GM19351 (cell line): ENCODE measurements at regions not wholly inside any gene's neighbourhood (a gene's known extent, or its start where the extent isn't known, plus 50 kb on each side); places are given as distances from the start of the nearest gene placed in this dataset.

Source experiments
- ATAC-seq: cut with Tn5 transposase; IDR thresholded peaks from one replicate; pipeline ENCODE4 v1.9.1; 2021; ENCODE audit warnings: mild to moderate bottlenecking, moderate library complexity; ENCODE audit not compliant: unreplicated experiment

DNA sequence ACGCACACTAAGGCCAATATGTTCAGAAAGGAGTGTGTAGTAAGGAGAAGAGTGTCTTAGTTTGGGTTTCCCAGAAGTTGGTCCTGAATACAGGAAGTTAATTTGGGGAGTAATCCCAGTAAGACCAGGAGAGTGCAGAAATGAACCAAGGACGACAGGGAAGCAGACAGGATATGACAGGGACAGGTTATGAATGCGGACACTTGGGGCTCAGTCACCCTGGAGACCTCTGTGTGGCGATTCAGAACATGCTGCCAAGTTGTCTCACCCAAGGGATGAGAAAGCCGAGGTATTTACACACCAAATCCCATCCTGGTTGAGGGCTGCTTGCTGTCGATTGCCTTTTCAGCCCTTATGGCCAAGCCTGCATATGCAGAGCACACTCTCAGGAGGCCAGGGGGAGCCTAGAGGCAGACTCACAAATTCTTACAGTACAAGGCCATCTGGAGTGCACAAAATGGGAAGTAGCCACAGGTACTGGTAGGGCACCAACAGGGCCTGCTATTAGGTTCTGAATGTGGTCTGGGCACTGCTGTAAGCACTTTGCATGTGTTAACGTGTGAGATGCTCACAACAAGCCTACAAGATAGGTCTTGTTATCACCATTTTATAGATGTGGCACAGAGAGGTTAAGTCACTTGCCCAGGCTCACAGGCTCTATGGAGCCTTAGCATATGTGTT, 233.1 kb upstream of the ANKRD55 start:
- no peak for ATAC-seq

DNA sequence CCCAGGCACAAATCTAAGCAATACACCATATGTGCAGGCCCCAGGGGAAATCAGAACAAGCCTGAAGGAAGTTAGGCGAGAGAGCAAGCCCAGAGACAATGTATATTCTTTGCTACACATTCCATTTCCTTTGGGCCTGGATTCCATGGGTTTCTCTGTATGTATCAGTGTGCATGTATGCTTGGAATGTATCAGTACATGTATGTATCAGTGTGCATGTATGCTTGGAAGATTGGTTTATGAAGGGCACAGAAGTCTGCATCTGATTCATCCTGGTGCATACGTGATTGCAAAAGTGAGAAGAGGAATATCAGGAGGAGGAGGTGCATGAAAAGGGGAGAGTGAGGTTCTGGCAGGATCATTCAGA, 232.6 kb upstream of the ANKRD55 start:
- ATAC-seq = no peak

DNA sequence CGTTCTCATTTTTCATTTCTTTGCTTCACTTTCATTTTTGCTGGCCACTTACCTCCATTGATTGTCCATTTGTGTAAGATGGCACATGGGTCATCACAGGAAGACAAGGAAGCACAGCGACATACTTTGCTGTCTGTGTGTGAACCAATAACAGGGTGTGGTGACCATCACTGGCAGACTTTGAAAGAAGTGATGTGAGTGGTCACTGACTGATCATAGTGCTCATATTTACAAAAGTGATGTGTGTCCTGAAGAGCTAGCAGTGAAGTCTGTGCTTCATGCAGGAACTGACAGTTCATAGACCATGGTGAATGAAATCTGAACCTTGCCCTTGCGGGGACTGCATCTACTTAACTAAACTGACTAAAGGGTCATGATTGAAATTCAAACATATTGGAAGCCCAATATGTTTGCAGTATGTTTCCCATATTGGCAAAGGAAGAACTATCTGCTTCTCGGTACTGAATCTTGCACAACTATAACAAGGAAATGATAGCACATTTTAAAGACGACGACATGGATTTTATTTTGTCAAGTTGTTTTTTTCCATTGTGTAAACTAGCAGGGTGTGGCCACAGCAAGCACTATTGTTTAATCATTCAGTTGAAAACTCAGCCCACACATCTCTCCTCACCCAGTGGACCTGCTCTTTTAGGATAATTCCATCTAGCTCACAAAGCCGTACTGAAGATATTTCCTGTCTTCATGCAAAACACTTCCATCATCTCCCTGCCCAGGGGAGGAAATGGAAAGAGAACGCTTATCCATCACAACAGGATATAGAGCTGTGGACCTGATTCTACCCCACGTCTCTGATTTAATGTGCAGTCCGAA, 232.0 kb upstream of the ANKRD55 start:
- no peak for ATAC-seq

DNA sequence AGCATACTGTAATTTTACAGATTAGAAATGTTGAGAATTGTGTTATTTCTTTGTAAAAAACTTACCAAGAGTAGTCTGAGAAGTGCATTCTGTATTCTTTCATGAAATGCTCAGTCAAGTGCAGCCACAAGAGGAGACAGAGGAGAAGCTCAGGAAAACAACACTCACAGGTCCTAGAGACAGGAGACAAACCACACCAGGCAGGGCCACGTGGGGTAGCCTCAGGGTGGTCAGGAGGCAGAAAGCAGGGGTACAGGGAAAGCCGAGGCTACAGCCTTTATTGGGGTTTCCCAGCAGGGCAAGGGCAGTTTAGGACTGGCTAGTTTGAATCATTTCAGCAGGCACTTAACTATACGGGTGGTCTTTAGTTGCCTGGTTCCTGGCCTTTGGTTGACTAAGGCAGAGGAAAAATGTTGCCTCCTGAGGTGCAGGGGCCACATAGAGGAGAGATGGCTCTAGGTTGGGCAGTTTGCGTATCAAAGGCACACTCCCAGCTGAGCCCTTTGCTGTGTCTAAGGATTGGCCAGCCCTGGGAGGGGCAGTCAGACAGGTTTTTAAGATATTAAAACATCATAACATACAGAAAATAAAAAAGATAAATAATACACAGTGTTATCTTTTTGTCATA, 230.9 kb upstream of the ANKRD55 start:
- ATAC-seq = no peak

DNA sequence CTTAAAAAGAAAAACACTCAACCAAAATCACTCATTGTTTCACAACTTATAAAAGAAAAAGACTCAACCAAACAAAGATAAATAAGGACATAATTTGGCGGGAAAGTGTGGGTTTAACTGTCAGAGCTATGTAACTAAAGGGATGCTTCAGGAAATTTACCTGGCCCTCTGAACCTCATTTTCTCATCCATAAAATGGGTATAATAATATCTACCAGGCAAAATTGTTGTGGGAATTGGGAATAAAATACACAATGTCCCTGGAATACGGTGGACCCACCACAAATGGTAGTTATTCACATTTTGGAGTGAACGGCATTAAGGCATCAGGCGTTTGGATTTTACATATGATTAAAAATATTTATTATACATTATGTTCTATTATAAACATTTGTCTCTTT, 228.5 kb upstream of the ANKRD55 start:
- no peak for ATAC-seq

DNA sequence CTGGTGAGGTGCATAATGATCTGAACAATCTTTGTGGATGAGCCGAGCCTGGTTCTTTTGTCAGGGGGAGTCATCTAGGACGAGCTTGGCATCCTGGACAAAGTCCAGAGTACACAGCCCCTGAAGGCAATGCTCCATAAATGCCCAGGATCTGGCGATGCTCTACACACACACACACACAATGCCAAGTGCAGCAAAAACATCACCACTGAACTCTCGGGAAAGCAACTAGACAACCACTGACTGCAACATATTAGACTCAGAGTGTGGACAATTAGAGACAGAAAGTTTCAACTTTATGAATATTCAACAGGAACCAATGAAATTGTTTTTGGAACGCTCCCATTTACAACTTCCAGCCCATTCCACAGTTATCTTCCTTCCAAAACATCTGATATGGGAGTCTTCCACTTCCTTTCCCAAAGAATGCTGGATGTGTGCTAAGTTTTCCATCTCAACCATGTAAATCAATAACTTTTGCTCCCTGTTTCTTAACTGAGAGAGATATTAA, 227.6 kb upstream of the ANKRD55 start:
- ATAC-seq = no peak

- ATAC-seq = no peak
Observed at GRCh38 chr5:56460195-56460546, 227.0 kb upstream of the ANKRD55 start.

DNA sequence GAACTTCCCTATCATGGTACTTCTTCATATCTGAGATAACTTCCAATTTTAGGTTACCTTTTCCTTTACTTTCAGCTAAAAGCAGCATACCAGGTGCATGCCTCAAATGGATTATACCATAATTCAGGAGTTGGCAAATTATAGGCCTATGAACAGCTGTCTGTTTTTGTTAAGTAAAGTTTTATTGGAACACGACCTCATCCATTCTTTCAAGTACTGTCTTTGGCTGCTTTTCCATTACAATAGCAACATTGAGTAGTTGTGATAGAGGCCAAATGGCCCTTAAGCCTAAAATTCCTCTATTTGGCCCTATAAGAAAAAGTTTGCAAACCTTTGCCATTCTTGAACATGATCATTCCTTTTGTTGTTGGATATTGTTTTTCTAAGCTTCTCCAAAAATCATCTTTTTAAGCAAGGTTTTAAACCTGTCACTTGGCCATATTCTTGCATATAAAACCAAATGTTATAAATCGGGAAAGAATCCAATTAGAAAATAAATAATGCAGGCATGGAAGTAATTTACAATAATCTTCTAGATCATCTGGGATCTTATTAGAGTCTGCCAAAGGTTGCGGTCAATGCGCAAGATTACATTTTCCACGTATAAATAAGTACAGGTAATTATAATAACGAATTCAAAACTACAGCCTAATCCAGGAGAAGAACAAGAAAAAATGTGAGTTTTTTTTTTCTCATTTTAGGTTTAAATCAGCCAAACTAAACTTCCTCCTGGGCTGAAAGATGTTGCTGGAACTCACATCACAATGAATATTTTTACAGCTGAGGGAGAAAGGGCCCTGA, 226.5 kb upstream of the ANKRD55 start:
- no peak for ATAC-seq

DNA sequence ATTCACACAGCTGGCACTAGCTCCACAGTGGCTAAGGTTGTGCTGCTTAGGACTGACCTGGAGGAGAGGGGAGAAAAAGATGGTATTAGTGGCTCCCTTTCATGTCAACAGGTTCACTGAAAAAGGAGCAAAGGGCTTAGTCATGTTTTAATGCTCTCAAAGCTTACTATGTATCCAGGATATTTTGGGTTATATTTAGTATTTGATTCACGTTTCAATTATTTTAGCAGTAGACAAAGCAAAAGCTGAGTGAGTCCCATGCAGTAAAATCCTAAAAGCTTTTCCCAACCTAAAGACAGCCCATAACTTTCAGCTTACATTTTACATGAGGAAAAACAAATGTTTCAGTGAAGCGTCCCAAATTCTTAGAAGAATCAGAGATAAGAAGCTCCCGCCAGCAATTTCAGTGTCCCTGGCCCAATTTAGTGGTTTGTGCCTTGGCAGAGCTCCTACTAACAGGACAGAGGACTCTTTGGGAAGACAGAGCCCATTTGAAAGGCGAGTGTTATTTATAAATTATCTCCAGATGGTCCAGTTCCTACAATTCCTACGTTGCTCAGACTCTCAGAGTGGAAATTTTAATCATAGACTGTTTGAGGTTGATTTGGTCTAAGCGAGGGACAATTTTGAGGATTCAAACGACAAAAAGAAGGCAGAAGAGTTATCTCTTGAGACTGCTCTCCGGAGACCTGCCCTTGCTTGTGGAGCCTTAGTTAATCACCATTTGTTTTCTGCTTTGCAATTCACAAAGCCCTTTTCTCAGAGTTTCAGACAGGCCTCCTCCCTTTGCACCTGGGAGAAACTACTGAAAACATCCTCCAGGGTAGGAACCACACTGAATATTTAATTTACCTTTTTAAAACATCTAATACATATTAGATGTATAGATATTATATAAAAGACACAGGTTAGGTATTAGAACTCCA, 225.0 kb upstream of the ANKRD55 start:
- no peak for ATAC-seq

- no peak for ATAC-seq
Observed at GRCh38 chr5:56456002-56456401, 222.9 kb upstream of the ANKRD55 start.

DNA sequence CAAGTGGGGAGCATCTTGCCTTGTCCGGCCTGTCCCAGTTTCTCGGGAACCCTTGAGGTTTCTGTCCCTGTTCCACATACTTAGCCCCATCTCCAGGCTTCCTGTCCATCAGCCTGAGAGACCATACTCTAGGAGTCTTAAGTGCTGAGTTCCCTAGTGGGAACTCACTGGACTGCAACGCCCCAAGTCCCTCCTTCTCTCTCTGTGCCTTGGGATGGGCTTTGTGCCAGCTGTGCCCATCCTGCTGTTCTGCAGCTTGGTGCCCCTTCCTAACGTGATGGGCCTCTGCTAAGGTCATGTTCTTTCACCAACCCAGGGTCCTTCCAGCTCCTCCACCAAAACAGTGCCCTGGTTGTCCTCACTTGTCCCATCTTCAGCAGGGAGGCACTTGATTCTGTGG, 222.3 kb upstream of the ANKRD55 start:
- ATAC-seq = no peak

GRCh38 chr5:56454219-56454862, 221.2 kb upstream of the ANKRD55 start:
- no peak for ATAC-seq

DNA sequence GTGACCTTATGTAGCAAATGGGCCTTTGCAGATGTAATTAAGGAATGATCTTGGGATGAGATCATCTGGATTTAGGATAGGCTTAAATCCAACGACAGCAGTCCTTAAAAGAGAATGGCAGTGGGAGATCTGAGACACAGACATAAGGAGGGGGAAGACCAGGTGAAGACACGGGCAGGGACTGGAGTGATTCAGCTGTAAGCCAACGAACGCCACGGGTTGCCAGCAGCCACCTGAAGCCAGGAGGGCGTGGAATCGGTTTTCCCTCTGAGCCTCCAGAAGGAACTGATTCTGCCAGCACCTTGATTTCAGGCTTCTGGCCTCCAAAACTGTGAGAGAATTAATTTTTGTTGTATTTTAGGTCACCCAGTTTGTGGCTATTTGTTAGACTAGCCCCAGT, 218.6 kb upstream of the ANKRD55 start:
- no peak for ATAC-seq

GRCh38 chr5:56450766-56451165, 217.6 kb upstream of the ANKRD55 start:
- ATAC-seq = no peak

DNA sequence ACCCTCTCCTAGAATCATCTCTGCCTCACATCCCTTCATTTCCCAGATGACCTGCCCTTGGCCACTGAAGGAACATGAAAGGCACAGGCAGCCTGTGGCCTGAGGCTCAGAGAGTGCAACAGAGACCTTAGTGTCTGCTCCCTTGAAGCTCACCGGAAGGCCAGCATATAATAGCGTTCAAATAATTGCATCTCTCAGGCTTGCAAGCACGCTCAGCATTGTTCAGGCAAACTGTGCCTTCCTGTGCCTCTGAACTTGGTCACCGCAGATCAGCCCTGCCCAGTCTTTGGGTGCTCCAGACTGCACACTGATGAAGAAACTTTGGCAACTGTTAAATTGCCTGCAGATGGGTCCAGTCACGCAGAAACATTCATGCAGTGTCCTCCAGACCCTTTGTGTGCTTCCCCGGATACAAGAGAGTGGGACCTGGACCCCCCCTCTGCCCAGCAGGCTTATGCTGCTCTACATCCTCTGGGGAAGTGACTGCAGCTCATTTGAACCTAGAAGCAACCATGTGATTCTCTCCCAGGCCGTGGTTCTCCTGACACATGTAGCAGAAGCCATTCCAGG, 216.0 kb upstream of the ANKRD55 start:
- ATAC-seq = no peak

- no peak for ATAC-seq
Observed at GRCh38 chr5:56447656-56448055, 214.5 kb upstream of the ANKRD55 start.

DNA sequence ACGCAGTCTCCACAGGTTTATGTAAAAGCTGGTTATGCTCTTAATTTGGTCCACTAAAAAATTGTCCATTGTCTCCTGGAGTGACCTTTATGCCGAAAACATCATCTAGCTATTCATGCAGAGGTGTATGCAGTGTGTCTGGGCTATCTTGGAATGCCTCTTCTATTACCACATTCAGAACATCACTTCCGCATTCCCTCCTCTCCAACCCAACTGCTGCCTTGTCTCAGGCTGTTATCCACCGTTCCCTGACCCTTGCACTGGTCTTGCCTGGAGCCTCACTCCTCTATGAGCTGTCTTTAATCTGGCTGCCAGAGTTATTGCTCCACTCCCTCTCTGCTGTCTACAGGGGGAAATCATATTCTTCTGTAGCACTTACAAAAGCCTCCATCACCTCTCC, 214.1 kb upstream of the ANKRD55 start:
- ATAC-seq = no peak

DNA sequence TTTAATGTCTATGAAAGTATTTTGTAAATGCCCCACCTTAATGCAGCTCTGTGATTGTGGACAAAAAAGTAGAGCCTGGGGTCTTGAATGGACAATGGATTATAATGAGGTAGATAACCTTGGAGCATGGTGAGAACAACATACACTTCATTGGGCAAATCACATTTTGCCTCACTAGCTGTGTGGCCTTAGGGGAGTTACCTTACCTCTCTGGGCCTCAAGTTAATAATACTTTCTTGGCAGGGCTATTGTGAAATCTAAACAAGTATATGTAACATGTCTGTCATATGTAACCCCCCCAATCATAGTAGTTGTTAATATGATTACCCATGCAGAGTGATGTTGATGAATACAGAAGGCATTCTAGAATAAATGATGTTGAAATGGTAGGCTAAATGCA, 213.6 kb upstream of the ANKRD55 start:
- no peak for ATAC-seq

DNA sequence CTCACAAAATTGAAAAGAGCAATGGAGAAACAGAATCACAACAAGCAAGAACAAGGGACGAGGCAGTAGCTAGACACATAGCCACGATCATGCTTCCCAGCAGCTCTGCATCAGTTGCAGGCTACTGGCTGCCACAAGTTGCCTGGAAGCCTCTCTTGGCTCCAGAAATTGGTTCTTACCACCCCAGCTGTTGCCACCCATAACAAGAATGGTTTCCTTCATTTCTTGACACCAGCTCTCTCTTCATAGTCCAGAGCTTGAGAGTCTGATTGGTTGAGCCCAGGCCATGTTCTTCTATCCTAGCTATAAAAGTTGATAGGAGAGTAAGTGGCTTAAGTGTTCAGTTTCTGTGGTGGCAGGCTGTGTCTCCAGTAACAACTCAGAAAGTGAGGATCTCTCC, 210.7 kb upstream of the ANKRD55 start:
- no peak for ATAC-seq
